ENCODE measurements at regions not wholly inside any gene's neighbourhood (a gene's known extent, or its start where the extent isn't known, plus 50 kb on each side); places are given as distances from the start of the nearest gene placed in this dataset.

DNA sequence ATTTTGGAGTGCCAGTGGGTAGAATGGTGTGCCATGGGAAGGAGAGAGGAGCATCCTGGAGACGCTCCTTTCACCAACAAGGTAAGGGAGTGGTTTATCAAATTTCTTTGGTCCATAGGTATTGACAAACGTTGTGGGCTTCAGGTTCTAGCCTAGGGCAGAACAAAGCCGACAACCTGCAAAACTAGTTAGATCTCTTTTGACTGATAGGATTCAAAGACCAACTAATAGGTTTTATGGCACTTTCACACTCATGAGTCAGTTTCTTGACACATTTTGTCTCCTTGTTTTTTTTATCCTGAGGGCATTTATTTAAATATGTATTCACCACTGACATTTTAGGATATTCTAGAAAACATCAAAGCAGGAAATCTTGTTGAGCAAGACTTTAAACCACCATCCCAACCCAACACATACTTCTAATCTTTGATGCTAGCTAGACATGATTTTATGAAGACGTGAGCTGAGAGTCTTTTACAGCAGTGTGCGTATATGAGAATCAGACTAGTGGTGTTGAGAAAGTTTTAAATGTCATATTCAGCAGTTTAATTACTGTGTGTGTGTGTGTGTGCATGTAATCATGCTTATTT lies 370.4 kb upstream of the HSF2 start:
- TF ChIP-seq, protein P1, sequence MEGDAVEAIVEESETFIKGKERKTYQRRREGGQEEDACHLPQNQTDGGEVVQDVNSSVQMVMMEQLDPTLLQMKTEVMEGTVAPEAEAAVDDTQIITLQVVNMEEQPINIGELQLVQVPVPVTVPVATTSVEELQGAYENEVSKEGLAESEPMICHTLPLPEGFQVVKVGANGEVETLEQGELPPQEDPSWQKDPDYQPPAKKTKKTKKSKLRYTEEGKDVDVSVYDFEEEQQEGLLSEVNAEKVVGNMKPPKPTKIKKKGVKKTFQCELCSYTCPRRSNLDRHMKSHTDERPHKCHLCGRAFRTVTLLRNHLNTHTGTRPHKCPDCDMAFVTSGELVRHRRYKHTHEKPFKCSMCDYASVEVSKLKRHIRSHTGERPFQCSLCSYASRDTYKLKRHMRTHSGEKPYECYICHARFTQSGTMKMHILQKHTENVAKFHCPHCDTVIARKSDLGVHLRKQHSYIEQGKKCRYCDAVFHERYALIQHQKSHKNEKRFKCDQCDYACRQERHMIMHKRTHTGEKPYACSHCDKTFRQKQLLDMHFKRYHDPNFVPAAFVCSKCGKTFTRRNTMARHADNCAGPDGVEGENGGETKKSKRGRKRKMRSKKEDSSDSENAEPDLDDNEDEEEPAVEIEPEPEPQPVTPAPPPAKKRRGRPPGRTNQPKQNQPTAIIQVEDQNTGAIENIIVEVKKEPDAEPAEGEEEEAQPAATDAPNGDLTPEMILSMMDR (IDR thresholded peaks at IDR 0.05) = no peak
- no peak for TF ChIP-seq POLR2AphosphoS5 (IDR thresholded peaks at IDR 0.05; ENCODE audit: low read depth, low read length)
- TF ChIP-seq TCF7L2 (IDR thresholded peaks at IDR 0.05; ENCODE audit: low read depth, low read length) = no peak
- TF ChIP-seq SIN3A (IDR thresholded peaks at IDR 0.05; ENCODE audit: borderline replicate concordance, insufficient read depth, low read depth, low read length) = no peak

All from Panc1 (cell line).